SK-N-SH treated with all-trans-retinoic acid at 6 μM for 48 hours (cell line): ENCODE measurements at regions not wholly inside any gene's neighbourhood (a gene's known extent, or its start where the extent isn't known, plus 50 kb on each side); places are given as distances from the start of the nearest gene placed in this dataset.

Source experiments
- CSDC2 ChIP-seq: fragments of 250-450 bp; sonication (Bioruptor Pico); IDR thresholded peaks from 2 replicates; pipeline ENCODE4 v1.5.0; 2020; ENCODE audit warnings: mild to moderate bottlenecking, moderate library complexity
- CSRNP3 ChIP-seq: fragments of 250-450 bp; sonication (Bioruptor Pico); IDR thresholded peaks from 2 replicates; pipeline ENCODE4 v1.5.1; 2021; ENCODE audit warnings: mild to moderate bottlenecking, moderate library complexity
- ISL1 ChIP-seq: fragments of 250-450 bp; sonication (Bioruptor Pico); IDR thresholded peaks from 2 replicates; pipeline ENCODE4 v2.1.2; 2022; ENCODE audit warnings: mild to moderate bottlenecking, moderate library complexity
- PATZ1 ChIP-seq: fragments of 250-450 bp; sonication (Bioruptor Pico); IDR thresholded peaks from 2 replicates; pipeline ENCODE4 v1.8.0; 2020; ENCODE audit warnings: mild to moderate bottlenecking, moderate library complexity, borderline replicate concordance
- POU6F1 ChIP-seq: fragments of 250-450 bp; sonication (Bioruptor Pico); IDR thresholded peaks from 2 replicates; pipeline ENCODE4 v1.8.0; 2021; ENCODE audit warnings: low read depth, mild to moderate bottlenecking, moderate library complexity, borderline replicate concordance
- PPARA ChIP-seq: fragments of 250-450 bp; sonication (Bioruptor Pico); IDR thresholded peaks from 2 replicates; pipeline ENCODE4 v1.5.0; 2020; ENCODE audit warnings: mild to moderate bottlenecking, borderline replicate concordance
- TCF4 ChIP-seq: fragments of 250-450 bp; sonication (Bioruptor Pico); IDR thresholded peaks from 2 replicates; pipeline ENCODE4 v1.8.0; 2021; ENCODE audit warnings: mild to moderate bottlenecking, moderate library complexity, borderline replicate concordance
- TSHZ2 ChIP-seq: fragments of 250-450 bp; sonication (Bioruptor Pico); IDR thresholded peaks from 2 replicates; pipeline ENCODE4 v1.5.0; 2020; ENCODE audit warnings: mild to moderate bottlenecking, moderate library complexity
- ZFP30 ChIP-seq: fragments of 450-650 bp; formaldehyde crosslinking; IDR thresholded peaks from 2 replicates; pipeline ENCODE4 v1.5.0; 2022; ENCODE audit warnings: mild to moderate bottlenecking, moderate library complexity
- ZNF565 ChIP-seq: fragments of 450-650 bp; formaldehyde crosslinking; conservative IDR thresholded peaks from 2 replicates; pipeline ENCODE4 v1.5.0; 2020; ENCODE audit warnings: low read depth, mild to moderate bottlenecking, moderate library complexity
- ZNF70 ChIP-seq: fragments of 450-650 bp; formaldehyde crosslinking; IDR thresholded peaks from 2 replicates; pipeline ENCODE4 v1.5.0; 2020; ENCODE audit warnings: mild to moderate bottlenecking, moderate library complexity

GRCh38 chr2:189297446-189297845 is 117.9 kb upstream of the COL5A2 start:
- TF ChIP-seq ZNF565, result no peak
- TF ChIP-seq PATZ1 (CRISPR knock-in tag), result no peak
- TF ChIP-seq ZNF70 (CRISPR knock-in tag), result no peak
- TF ChIP-seq TCF4 (CRISPR knock-in tag), result no peak
- TF ChIP-seq CSDC2 (CRISPR knock-in tag), result no peak
- TF ChIP-seq CSRNP3 (CRISPR knock-in tag), result no peak
- TF ChIP-seq POU6F1 (CRISPR knock-in tag), result no peak
- no peak for TF ChIP-seq ISL1 (CRISPR knock-in tag)
- TF ChIP-seq ZFP30 (CRISPR knock-in tag), result no peak
- no peak for TF ChIP-seq PPARA (CRISPR knock-in tag)
- TF ChIP-seq TSHZ2, result no peak
